HUDEP-2 (cell line): ENCODE measurements at regions not wholly inside any gene's neighbourhood (a gene's known extent, or its start where the extent isn't known, plus 50 kb on each side); places are given as distances from the start of the nearest gene placed in this dataset.

Experiments used
- DNase-seq, 76 experiments: peaks; one replicate each; lab custom pipeline; 2025; ENCODE audit not compliant: unreplicated experiment in 76 of 76; lab: John Stamatoyannopoulos, UW

- DNase-seq, result no peak
Observed at GRCh38 chr13:47136504-47136941, 239.7 kb upstream of the HTR2A start.

DNA sequence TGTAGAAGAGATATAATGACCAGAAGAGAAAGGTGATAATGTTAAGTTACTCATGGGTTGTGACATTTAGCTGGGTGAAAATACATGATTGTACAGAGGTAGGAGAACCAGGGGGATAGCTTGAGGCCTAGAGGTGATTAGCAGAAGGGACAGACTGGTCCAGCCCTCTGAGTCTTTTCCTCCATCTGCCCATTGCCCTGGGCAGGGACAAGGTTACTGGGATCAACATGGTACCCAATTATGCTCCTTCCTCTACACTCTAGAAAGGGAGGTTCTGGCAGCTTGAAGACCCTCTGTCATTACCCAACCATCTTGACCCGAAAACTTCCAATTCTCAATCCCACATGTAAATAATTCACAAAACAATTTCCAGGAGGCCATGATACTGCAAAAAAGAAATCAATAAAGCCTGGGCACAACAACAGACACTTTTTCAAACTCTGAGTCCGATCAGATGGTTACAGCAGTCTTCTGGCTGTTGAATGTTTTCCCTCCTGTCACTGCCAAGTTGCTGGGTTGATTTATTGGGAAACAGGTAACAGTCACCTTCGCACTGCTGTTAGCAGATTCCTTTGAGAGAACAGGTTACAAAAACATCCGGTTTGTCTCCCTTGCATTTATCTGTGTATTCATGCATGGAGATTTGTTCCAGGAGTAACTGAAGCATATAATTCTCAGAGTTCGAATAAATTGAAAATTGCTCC lies 239.1 kb upstream of the HTR2A start:
- no peak for DNase-seq

GRCh38 chr13:47134939-47135489 lies 238.2 kb upstream of the HTR2A start:
- no peak for DNase-seq

DNA sequence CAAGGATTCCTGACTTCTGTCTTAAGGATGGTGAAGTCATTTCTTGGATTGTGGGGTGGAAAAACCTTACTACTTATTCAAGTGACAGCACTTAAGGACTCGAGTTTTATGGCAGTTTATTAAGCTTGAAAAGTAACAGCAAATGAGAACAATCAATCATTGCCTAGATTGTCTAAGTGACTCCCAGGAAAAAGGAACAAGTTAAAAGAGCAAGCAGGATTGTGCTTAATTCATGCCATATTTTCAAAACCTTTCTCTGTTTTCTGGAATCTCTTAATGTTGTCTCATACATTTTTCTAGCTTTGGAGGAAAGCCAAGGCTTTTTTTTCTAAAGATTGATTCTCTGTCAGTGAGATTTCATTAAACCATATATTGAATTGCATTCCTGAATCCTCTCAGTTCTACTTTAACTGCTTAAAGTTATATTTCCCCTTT lies 236.2 kb upstream of the HTR2A start:
- no peak for DNase-seq

DNA sequence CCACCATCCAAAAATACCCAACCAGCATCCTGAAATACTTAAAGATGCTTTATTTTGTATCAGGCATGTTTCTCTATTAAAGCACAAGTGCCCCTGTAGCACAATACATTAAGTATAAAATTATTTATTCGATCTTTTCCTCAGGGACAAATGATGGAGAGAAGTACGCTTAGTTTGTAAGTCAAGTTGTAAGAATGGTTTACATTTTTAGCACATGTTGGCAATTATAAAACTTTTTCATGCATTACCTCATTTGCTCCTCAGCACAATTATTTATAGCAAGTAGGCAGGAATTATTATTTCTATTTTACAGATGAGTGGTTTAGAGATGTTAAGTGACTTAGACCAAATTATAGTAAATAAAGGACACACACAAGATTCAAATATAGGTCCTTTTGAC lies 232.6 kb upstream of the HTR2A start:
- DNase-seq, result no peak

DNA sequence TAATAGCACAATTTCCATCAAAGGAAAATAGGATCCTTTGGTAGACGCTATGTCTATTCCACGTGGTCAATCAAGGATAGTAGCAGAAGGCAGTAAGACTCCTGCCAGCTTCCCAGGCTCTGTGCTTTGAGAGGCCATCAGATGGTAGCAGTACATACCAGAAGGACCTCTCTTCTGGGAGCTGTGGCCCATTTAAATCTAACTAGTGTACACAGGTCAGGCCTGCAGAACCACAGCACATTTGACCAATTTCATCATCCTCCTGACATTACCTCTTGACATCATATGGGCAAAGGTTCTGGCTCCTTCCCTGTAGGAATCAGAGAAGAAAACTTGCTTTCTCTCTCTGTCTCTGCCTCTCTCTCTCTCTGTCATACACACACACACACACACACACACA lies 229.6 kb upstream of the HTR2A start:
- DNase-seq, result peak in 3 of 76 experiments; percentile 1 to 11 (median 9)

GRCh38 chr13:47121092-47121763 lies 224.4 kb upstream of the HTR2A start:
- DNase-seq, result no peak

GRCh38 chr13:47120282-47120681 lies 223.4 kb upstream of the HTR2A start:
- no peak for DNase-seq

GRCh38 chr13:47119575-47120235 lies 222.9 kb upstream of the HTR2A start:
- DNase-seq, result no peak

DNA sequence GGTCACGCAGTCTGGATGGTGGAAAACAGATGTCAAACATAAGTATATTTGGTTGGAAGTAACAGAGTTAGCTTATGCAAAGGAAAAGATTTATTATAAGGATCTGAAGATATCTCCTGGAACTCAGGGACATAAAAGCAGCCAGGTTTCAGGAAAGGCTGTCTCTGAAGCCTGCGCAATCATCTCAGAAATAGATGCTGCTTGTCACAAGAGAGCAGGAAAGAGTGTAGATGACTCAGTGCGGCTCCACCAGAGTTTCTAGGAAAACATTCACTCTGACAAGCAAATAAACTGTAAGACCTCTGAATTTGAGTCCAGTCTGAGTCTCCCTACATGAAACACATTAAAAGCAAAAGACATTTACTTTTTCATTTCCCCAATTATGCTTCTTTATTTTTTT lies 220.4 kb upstream of the HTR2A start:
- no peak for DNase-seq

DNA sequence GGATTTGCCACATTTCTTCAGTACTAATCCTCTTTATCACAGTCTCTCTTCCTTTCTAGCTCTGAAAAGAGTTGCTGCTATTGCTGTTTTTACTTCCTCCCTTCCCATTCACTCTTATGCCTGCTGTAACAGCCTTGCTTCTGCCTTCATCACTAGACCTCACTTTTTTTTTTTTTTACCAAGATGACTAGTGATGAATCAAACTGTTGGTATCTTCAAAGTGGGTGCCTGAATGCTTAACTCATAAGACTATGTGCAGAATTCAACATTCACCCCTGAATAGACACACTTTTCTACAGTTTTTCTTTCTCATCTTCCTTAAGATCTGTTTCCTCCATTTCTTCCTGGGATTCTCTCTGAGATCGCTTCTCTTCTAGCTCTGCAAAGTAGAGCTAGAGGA lies 217.2 kb upstream of the HTR2A start:
- no peak for DNase-seq

DNA sequence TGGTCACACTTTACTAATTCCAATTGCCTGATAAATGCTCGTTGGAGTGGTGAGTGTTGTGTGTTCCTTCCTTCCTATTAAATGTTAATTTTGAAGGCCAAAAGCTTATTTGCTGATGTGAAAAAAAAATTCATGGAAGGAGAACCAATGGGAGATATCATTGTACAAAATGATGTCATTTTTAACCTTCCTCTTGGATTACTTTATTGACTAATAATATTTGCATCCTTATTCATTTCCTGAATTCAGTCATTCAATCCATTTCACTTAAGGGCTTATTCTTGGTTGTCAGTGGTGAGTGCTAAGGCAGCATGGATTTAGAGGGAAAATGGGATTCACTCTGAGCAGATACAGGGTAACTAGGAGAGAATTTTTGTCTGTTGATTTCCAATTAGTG lies 216.0 kb upstream of the HTR2A start:
- no peak for DNase-seq

- no peak for DNase-seq
Observed at GRCh38 chr13:47112205-47112902, 215.5 kb upstream of the HTR2A start.

- DNase-seq, result no peak
Observed at GRCh38 chr13:47111499-47111898, 214.6 kb upstream of the HTR2A start.

GRCh38 chr13:47110833-47111240 lies 214.0 kb upstream of the HTR2A start:
- peak in 10 of 76 experiments; percentile 1 to 47 (median 12) for DNase-seq

DNA sequence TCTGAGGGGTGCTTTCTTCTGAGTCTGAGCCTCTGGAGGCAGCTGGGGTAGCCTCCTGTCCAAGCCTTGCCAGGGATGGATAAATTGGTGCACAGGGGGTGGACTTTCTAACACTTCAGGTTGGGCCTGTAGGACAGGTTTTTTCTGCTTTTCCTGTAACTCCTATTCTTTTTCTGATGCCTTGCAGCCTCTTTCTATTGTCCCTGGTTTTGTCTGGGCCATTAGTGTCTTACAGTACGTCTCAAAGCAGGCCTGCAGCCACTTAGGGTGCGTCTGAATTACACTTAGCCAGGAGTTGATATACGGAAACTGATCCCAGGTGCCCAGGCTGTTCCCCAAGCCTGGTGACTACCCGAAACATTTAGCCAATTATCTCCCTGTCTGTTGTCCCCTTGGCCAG lies 213.3 kb upstream of the HTR2A start:
- no peak for DNase-seq

DNA sequence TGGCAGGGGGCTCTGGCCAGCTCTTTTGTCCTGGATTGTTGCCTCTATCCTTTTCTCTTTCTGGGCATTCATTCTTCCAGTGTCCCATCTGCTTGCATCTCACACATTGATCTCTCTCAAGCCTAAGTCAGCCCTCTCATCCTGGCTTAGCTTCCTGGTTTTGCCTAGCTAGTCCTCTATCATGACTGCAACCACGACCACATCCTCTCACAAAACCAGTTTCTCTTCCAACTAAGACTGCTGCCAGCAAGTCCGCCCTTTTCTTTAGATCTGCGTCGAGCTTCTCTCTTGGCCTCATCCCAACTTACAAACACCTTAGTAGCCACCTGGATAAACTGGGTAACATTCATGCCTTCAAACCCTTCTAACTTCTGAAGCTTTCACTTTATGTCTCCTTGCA lies 212.2 kb upstream of the HTR2A start:
- no peak for DNase-seq

- no peak for DNase-seq
Observed at GRCh38 chr13:47100214-47100853, 203.5 kb upstream of the HTR2A start.

- no peak for DNase-seq
Observed at GRCh38 chr13:47094734-47095434, 198.0 kb upstream of the HTR2A start.

GRCh38 chr13:47092202-47092601 lies 195.3 kb upstream of the HTR2A start:
- no peak for DNase-seq
